ENCODE measurements at regions not wholly inside any gene's neighbourhood (a gene's known extent, or its start where the extent isn't known, plus 50 kb on each side); places are given as distances from the start of the nearest gene placed in this dataset.

DNA sequence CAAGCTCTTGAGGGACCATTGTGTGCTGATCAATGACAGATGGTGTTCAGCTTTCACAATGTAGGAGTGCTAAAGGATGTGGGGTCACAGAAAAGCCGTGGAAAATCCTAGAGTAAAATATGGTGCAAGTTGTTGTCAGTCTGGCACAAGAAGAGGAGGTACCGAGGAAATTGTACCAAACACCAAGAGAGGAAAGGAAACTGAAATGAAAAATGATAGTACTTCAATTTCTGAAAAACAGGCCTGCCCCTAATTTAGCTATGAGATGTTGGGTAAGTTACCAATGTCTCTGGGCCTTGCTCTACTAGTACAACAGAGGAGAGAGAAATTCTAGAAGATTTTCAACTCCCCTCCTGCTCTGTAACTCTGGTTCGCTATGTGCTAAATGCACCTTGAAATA is 78.8 kb upstream of the PELI1 start:
- TF ChIP-seq CTCF (IDR thresholded peaks at IDR 0.05) (no peak), ZFX (IDR thresholded peaks at IDR 0.05; ENCODE audit: borderline replicate concordance) (no peak)

Data from 22Rv1 (cell line).